HG03039 (cell line): ENCODE measurements at regions not wholly inside any gene's neighbourhood (a gene's known extent, or its start where the extent isn't known, plus 50 kb on each side); places are given as distances from the start of the nearest gene placed in this dataset.

Experiments used
- ATAC-seq: cut with Tn5 transposase; IDR thresholded peaks from one replicate; pipeline ENCODE4 v1.9.1; 2021; ENCODE audit warnings: mild to moderate bottlenecking, moderate library complexity; ENCODE audit not compliant: unreplicated experiment

- no peak for ATAC-seq
Measured at GRCh38 chr17:79326814-79327213, 252.2 kb downstream of the ENGASE start.

GRCh38 chr17:79325709-79326430 is 251.2 kb downstream of the ENGASE start:
- no peak for ATAC-seq

GRCh38 chr17:79324194-79324593 is 249.6 kb downstream of the ENGASE start:
- no peak for ATAC-seq

GRCh38 chr17:79323566-79323965 is 248.9 kb downstream of the ENGASE start:
- no peak for ATAC-seq

GRCh38 chr17:79322211-79323123 is 247.8 kb downstream of the ENGASE start:
- ATAC-seq: no peak

GRCh38 chr17:79320331-79320730 is 245.7 kb downstream of the ENGASE start:
- no peak for ATAC-seq

- ATAC-seq: no peak
Measured at GRCh38 chr17:79317916-79318315, 243.3 kb downstream of the ENGASE start.

- no peak for ATAC-seq
Measured at GRCh38 chr17:79316805-79317204, 242.2 kb downstream of the ENGASE start.

- no peak for ATAC-seq
Measured at GRCh38 chr17:79315358-79316105, 240.9 kb downstream of the ENGASE start.

- no peak for ATAC-seq
Measured at GRCh38 chr17:79314617-79315357, 240.2 kb downstream of the ENGASE start.

GRCh38 chr17:79311373-79311772 is 236.7 kb downstream of the ENGASE start:
- no peak for ATAC-seq

- no peak for ATAC-seq
Measured at GRCh38 chr17:79306424-79307318, 232.0 kb downstream of the ENGASE start.

GRCh38 chr17:79305768-79306423 is 231.3 kb downstream of the ENGASE start:
- no peak for ATAC-seq

GRCh38 chr17:79305376-79305767 is 230.7 kb downstream of the ENGASE start:
- ATAC-seq: no peak

GRCh38 chr17:79304884-79305283 is 230.3 kb downstream of the ENGASE start:
- ATAC-seq: no peak

GRCh38 chr17:79303641-79304205 is 229.1 kb downstream of the ENGASE start:
- no peak for ATAC-seq

- ATAC-seq: no peak
Measured at GRCh38 chr17:79301469-79301868, 226.8 kb downstream of the ENGASE start.

- no peak for ATAC-seq
Measured at GRCh38 chr17:79299349-79299748, 224.7 kb downstream of the ENGASE start.

- ATAC-seq: no peak
Measured at GRCh38 chr17:79298799-79299198, 224.2 kb downstream of the ENGASE start.
